ENCODE measurements at regions not wholly inside any gene's neighbourhood (a gene's known extent, or its start where the extent isn't known, plus 50 kb on each side); places are given as distances from the start of the nearest gene placed in this dataset.

- Mint-ChIP-seq H3K27me3 (no peaks in the 10 kb centered on the region), H3K27ac (no peak overlapping the region), H3K4me1 (no peaks in the 10 kb centered on the region), H3K36me3 (ENCODE audit: low read depth) (no peaks in the 10 kb centered on the region), H3K4me3 (no peak overlapping the region), H3K9me3 (no peaks in the 10 kb centered on the region)
- no peak for ATAC-seq (replicated peaks)
Observed at GRCh38 chr4:180589575-180589974, 1653.6 kb upstream of the TENM3 start.

GRCh38 chr4:180596888-180597483 lies 1646.2 kb upstream of the TENM3 start:
- H3K36me3 Mint-ChIP-seq (ENCODE audit: low read depth) = no peaks in the 10 kb centered on the region
- H3K27me3 Mint-ChIP-seq = no peaks in the 10 kb centered on the region
- no peak overlapping the region for H3K4me3 Mint-ChIP-seq
- ATAC-seq (replicated peaks) = no peak
- no peaks in the 10 kb centered on the region for H3K4me1 Mint-ChIP-seq
- H3K9me3 Mint-ChIP-seq = peaks cover 3% of the 10 kb centered on the region
- no peak overlapping the region for H3K27ac Mint-ChIP-seq

- ATAC-seq (replicated peaks) = no peak
- no peaks in the 10 kb centered on the region for H3K36me3 Mint-ChIP-seq (ENCODE audit: low read depth)
- no peak overlapping the region for H3K27ac Mint-ChIP-seq
- H3K9me3 Mint-ChIP-seq = peaks cover 3% of the 10 kb centered on the region
- H3K4me1 Mint-ChIP-seq = no peaks in the 10 kb centered on the region
- no peak overlapping the region for H3K4me3 Mint-ChIP-seq
- H3K27me3 Mint-ChIP-seq = no peaks in the 10 kb centered on the region
Observed at GRCh38 chr4:180598281-180598680, 1644.9 kb upstream of the TENM3 start.

GRCh38 chr4:180603791-180604190 lies 1639.4 kb upstream of the TENM3 start:
- Mint-ChIP-seq H3K27me3 (no peaks in the 10 kb centered on the region), H3K4me3 (no peak overlapping the region), H3K36me3 (ENCODE audit: low read depth) (no peaks in the 10 kb centered on the region), H3K4me1 (no peaks in the 10 kb centered on the region), H3K27ac (no peak overlapping the region), H3K9me3 (peaks cover 9% of the 10 kb centered on the region)
- no peak for ATAC-seq (replicated peaks)

GRCh38 chr4:180610324-180610723 lies 1632.9 kb upstream of the TENM3 start:
- no peak for ATAC-seq (replicated peaks)
- H3K9me3 Mint-ChIP-seq = peaks cover 11% of the 10 kb centered on the region
- no peaks in the 10 kb centered on the region for H3K4me1 Mint-ChIP-seq
- no peak overlapping the region for H3K4me3 Mint-ChIP-seq
- H3K27ac Mint-ChIP-seq = no peak overlapping the region
- H3K36me3 Mint-ChIP-seq (ENCODE audit: low read depth) = no peaks in the 10 kb centered on the region
- H3K27me3 Mint-ChIP-seq = no peaks in the 10 kb centered on the region

GRCh38 chr4:180615746-180616145 lies 1627.5 kb upstream of the TENM3 start:
- H3K4me3 Mint-ChIP-seq = no peak overlapping the region
- no peaks in the 10 kb centered on the region for H3K36me3 Mint-ChIP-seq (ENCODE audit: low read depth)
- peaks cover 4% of the 10 kb centered on the region for H3K9me3 Mint-ChIP-seq
- ATAC-seq (replicated peaks) = no peak
- H3K4me1 Mint-ChIP-seq = no peaks in the 10 kb centered on the region
- no peaks in the 10 kb centered on the region for H3K27me3 Mint-ChIP-seq
- no peak overlapping the region for H3K27ac Mint-ChIP-seq

GRCh38 chr4:180617196-180617595 lies 1626.0 kb upstream of the TENM3 start:
- H3K27ac Mint-ChIP-seq = no peak overlapping the region
- no peak for ATAC-seq (replicated peaks)
- no peak overlapping the region for H3K4me3 Mint-ChIP-seq
- no peaks in the 10 kb centered on the region for H3K9me3 Mint-ChIP-seq
- no peaks in the 10 kb centered on the region for H3K4me1 Mint-ChIP-seq
- no peaks in the 10 kb centered on the region for H3K27me3 Mint-ChIP-seq
- H3K36me3 Mint-ChIP-seq (ENCODE audit: low read depth) = no peaks in the 10 kb centered on the region

GRCh38 chr4:180618396-180618795 lies 1624.8 kb upstream of the TENM3 start:
- Mint-ChIP-seq H3K4me1 (no peaks in the 10 kb centered on the region), H3K27ac (no peak overlapping the region), H3K27me3 (no peaks in the 10 kb centered on the region), H3K4me3 (no peak overlapping the region), H3K9me3 (no peaks in the 10 kb centered on the region), H3K36me3 (ENCODE audit: low read depth) (no peaks in the 10 kb centered on the region)
- no peak for ATAC-seq (replicated peaks)

- Mint-ChIP-seq H3K27ac (no peak overlapping the region), H3K27me3 (no peaks in the 10 kb centered on the region), H3K36me3 (ENCODE audit: low read depth) (no peaks in the 10 kb centered on the region), H3K4me1 (no peaks in the 10 kb centered on the region), H3K4me3 (no peak overlapping the region), H3K9me3 (no peaks in the 10 kb centered on the region)
- no peak for ATAC-seq (replicated peaks)
Observed at GRCh38 chr4:180619440-180619839, 1623.8 kb upstream of the TENM3 start.

GRCh38 chr4:180622254-180622653 lies 1620.9 kb upstream of the TENM3 start:
- Mint-ChIP-seq H3K36me3 (ENCODE audit: low read depth) (no peaks in the 10 kb centered on the region), H3K4me1 (no peaks in the 10 kb centered on the region), H3K9me3 (no peaks in the 10 kb centered on the region), H3K4me3 (no peak overlapping the region), H3K27me3 (no peaks in the 10 kb centered on the region), H3K27ac (no peak overlapping the region)
- ATAC-seq (replicated peaks) = no peak

GRCh38 chr4:180625653-180626052 lies 1617.5 kb upstream of the TENM3 start:
- Mint-ChIP-seq H3K4me3 (no peak overlapping the region), H3K9me3 (no peaks in the 10 kb centered on the region), H3K36me3 (ENCODE audit: low read depth) (no peaks in the 10 kb centered on the region), H3K27ac (no peak overlapping the region), H3K4me1 (no peaks in the 10 kb centered on the region), H3K27me3 (no peaks in the 10 kb centered on the region)
- ATAC-seq (replicated peaks) = no peak

GRCh38 chr4:180630012-180630665 lies 1613.1 kb upstream of the TENM3 start:
- Mint-ChIP-seq H3K4me1 (no peaks in the 10 kb centered on the region), H3K4me3 (no peak overlapping the region), H3K9me3 (no peaks in the 10 kb centered on the region), H3K27me3 (no peaks in the 10 kb centered on the region), H3K36me3 (ENCODE audit: low read depth) (no peaks in the 10 kb centered on the region), H3K27ac (no peak overlapping the region)
- no peak for ATAC-seq (replicated peaks)

- Mint-ChIP-seq H3K36me3 (ENCODE audit: low read depth) (no peaks in the 10 kb centered on the region), H3K27me3 (no peaks in the 10 kb centered on the region), H3K9me3 (no peaks in the 10 kb centered on the region), H3K4me1 (no peaks in the 10 kb centered on the region), H3K27ac (no peak overlapping the region), H3K4me3 (no peak overlapping the region)
- no peak for ATAC-seq (replicated peaks)
Observed at GRCh38 chr4:180634306-180634705, 1608.9 kb upstream of the TENM3 start.

GRCh38 chr4:180635281-180635680 lies 1607.9 kb upstream of the TENM3 start:
- no peaks in the 10 kb centered on the region for H3K27me3 Mint-ChIP-seq

GRCh38 chr4:180636696-180637404 lies 1606.4 kb upstream of the TENM3 start:
- Mint-ChIP-seq H3K9me3 (peaks cover 3% of the 10 kb centered on the region), H3K27ac (no peak overlapping the region), H3K27me3 (no peaks in the 10 kb centered on the region), H3K4me1 (no peaks in the 10 kb centered on the region), H3K4me3 (no peak overlapping the region), H3K36me3 (ENCODE audit: low read depth) (no peaks in the 10 kb centered on the region)
- ATAC-seq (replicated peaks) = no peak

More at GRCh38 chr4:180635281-180635680, 1607.9 kb upstream of the TENM3 start:
- H3K9me3 Mint-ChIP-seq = peaks cover 3% of the 10 kb centered on the region
- H3K36me3 Mint-ChIP-seq (ENCODE audit: low read depth) = no peaks in the 10 kb centered on the region
- no peak for ATAC-seq (replicated peaks)
- no peak overlapping the region for H3K4me3 Mint-ChIP-seq
- no peaks in the 10 kb centered on the region for H3K4me1 Mint-ChIP-seq
- H3K27ac Mint-ChIP-seq = no peak overlapping the region
